NCI-H2171 treated with DMSO at 0.1 percent for 48 hours (cell line): ENCODE measurements at regions not wholly inside any gene's neighbourhood (a gene's known extent, or its start where the extent isn't known, plus 50 kb on each side); places are given as distances from the start of the nearest gene placed in this dataset.
"Not testable (repeated sequence)": the region's sequence is repeated elsewhere in the genome, so short reads cannot be mapped to it uniquely, and the experiment has no call there.

Source experiments
- DNase-seq: peaks from one replicate; lab custom pipeline; 2025; lab: John Stamatoyannopoulos, UW

DNA sequence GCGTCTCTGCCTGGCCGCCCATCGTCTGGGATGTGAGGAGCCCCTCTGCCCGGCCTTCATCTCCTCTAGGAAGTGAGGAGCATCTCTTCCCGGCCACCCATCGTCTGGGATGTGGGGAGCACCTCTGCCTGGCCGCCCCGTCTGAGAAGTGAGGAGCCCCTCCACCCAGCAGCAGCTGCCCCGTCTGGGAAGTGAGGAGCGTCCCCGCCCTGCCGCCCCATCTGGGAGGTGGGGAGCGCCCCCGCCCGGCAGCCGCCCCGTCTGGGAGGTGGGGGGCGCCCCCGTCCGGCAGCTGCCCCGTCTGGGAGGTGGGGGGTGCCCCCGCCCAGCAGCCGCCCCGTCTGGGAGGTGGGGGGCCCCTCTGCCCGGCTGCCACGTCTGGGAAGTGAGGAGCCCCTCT is 153.7 kb upstream of the MYRIP start:
- not testable (repeated sequence) for DNase-seq

DNA sequence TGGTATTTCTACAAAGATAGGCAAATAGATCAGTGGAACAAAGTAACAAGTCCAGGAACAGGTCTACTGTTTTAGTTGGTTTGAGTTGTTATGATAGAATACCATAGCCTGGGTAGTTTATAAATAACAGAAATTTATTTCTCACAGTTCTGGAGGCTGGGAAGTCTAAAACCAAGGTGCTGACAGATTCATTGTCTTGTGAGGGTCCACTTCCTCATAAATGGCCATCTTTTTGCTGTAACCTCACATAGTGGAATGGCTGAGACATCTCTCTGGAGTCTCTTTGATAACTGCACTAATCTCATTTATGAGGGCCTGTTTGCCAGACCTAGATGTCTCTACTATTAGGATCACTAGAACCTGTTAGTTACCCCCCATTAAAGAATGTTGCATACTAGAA is 152.3 kb upstream of the MYRIP start:
- no peak for DNase-seq

DNA sequence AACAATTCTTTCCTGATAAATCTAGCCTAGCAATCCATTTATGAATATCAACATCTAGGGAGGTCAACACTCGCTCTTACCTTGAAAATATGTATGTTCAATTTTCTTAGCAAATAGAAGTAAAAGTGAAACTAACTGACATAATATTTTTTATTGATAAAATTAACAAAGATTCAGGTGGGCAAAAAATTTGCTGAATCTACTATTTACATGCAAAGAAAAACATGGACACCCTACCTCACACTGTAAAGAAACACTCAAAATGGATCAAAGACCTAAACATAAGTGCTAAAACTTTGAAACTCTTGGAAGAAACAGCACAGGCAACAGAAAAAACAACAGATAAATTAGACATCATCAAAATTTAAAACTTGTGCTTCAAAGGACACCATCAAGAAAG is 151.6 kb upstream of the MYRIP start:
- DNase-seq, result no peak

DNA sequence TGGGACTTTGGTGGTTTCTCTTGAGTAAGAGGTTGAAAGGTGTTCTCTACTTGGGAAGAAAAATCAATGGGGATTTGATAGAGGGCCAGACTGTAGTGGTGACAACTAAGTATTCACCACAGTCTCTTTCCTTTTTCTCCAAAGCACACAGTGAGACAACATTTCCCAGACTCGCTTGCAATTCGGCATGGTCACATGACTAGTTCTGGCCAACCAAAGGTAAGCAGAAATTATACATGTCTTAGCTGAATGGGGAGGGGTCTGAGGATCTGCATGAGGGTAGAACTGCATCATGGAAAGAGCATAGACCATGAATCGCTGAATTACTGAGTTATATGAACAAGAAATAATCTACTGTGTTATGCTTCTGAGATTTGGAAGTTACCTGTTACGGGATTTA is 144.5 kb upstream of the MYRIP start:
- DNase-seq, result no peak

DNA sequence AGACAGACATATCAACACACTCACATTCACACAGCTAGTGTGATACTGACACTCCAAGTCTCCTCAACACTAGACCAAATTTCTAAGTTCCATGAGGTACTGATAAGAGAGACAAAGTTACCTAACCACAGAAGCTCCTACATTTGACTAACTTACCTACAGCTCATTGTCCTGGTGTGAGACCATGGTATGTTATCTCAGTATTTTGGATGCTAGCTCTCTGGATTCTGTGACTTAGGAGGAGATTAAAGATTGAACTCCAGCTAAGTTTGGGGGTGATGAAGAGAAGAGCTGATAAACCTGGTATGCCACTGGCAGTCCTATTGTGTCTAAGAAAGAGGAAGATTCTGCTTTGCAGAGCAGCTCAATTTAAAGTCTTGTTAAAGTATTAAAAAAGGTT is 144.0 kb upstream of the MYRIP start:
- no peak for DNase-seq

DNA sequence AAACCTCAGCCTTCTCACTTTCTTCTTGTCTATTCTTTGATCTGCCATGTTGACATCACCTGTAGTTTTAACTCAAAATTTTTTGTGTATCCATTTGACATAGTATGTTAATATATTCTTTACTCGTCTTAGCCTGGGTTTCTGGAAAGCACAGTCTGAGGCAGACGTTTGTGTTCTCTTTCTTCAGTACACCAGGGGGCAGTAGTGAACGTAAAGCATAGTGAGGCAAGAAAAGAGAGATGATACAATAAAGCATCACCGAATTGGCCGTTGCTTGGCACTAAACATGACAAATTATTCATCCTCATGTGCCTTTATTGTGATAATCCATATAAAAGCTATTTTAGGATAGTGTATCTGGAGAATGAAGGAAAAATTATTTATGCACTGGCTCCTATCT is 141.0 kb upstream of the MYRIP start:
- peak; percentile 25 for DNase-seq

DNA sequence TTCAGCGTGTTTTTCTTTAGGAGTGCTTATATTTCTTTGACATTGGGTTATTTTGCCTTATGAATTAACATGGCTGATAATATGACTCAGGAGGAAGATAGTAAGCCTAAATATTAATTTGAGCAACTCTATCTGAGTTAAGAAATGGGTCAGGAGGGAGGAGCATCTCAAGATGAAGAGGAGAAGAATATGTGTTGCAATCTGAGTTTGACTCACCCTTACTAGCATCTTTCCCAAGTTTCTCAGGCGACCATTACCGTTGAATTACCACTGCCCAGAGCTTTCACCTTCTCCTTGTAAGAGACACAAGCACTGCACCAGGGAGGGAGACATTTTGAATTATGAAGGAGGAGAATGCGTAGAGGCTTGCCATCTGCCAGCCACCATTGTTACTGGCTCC is 138.3 kb upstream of the MYRIP start:
- DNase-seq, result no peak

DNA sequence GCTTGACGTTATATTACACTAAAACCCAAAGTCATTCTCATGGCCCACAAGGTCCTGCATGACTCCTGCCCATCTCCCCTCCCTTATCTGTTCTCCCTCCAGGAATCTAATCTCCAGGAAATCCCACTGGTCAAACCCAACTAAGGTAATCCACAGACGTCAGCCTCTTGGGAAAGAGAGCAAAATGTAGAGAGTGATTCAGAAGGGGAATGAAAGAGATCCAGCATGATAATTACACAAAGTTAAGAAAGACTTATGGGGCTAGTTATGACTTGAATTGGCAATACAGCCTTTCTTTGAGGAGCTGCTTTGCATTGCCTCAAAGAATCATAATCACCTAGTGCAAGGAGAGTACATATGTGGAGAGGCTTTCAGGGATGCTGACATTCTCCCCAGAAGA is 137.8 kb upstream of the MYRIP start:
- DNase-seq, result no peak

DNA sequence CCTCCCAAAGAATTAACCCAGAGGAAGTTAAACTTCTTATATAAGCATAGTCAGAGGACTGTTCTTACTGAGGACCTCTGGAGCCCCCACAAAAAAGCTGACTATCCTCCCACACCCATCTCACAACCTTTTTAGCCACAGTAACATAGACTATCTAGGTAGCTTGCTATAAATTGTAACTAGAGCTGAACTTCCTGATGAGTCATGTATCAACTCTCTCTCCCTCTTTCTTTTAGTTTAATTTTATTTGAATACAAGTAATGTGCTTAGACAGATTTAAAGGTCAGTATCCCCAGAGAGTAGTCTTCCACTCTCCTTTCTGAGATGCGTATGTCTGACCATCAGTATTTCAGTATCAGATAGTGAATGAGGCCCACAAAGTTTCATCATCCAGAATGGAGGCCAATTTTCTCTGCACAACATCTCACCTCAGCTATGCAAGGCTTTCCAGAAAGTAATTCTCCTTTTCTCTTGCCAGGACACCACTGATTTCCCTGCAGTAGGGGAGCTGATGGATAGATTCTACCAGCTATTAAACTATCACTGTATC is 104.0 kb upstream of the MYRIP start:
- DNase-seq, result no peak

DNA sequence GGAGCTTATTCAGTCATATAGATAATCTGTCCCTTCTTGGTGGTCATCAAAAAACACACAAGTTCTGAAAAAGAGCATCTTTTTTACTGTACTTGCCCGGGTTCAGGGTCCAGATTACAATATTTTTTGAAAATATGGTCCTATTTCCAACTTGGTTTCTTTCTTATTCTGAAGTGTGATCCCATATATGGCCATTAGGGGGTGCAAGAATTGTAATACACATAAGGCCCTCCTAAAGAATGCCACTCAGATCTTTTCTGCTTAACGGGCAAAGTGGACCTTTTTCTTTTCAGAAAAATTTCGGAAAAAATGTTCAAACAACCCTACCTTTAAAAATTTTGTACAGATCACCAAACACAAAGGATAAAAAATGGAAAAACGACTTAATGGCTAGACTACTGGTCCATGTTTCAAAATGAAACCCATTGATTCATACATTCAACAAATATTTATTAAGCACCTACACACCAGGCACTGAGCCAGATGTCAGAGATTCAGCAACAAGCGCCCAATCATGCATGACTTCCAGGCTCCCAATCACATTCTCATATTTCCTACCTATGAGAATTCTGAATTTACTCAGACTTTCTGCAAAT is 102.0 kb upstream of the MYRIP start:
- peak; percentile 51 for DNase-seq

DNA sequence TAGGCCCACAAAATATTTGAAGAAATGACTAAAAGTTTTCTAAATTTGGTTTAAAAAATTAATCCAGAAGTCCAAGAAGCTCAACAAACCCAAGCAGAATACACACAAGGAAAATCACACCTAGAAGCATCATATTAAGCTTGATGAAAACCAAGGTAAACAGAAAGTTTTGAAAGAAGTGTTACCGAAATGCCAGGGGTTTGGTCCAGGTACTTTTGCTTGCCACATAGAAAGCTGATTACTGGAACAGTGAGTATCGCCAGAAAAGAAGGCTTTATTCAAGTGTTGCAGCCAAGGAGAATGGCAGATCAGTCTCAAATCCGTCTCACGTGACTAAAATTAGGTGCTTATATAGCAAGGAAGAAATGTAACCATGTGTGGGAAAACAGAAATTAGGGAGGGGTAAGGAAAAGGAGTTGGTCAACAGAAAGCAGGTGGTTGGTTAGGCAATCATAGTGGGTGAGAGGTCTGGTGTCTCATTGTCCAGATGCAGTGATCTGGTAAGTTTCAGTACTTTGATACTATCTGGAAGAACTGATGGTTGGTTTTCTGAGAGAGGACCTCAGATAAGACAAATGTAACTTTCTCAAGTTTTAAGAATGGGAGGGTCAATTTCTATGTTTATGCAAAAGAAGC is 96.9 kb upstream of the MYRIP start:
- DNase-seq, result no peak

DNA sequence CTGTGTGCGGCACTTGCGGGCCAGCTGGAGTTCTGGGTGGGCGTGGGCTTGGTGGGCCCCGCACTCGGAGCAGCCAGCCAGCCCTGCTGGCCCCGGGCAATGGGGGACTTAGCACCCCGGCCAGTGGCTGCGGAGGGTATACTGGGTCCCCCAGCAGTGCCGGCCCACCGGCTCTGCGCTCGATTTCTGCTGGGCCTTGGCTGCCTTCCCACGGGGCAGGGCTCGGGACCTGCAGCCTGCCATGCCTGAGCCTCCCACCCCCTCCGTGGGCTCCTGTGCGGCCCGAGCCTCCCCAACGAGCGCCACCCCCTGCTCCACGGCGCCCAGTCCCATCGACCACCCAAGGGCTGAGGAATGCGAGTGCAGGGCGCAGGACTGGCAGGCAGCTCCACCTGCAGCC is 96.1 kb upstream of the MYRIP start:
- DNase-seq, result not testable (repeated sequence)

DNA sequence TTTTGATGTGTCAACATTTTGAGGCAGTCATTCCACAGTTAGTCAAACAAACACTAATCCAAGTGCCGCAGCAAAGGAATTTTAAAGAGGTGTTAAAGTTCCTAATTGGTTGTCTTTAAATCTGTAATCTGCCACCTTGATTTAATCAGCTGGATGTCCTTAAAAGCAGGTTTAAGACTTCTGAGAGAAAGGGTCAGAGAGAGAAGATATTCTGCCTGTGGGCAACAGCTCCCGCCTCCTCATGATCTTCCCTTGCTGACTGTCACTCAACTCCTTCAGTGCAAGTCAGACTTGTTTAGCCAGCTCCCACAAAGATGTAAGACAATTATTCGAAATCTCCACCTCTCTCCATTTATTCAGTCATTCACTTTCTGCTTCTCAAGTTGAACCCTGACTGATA is 92.6 kb upstream of the MYRIP start:
- no peak for DNase-seq

DNA sequence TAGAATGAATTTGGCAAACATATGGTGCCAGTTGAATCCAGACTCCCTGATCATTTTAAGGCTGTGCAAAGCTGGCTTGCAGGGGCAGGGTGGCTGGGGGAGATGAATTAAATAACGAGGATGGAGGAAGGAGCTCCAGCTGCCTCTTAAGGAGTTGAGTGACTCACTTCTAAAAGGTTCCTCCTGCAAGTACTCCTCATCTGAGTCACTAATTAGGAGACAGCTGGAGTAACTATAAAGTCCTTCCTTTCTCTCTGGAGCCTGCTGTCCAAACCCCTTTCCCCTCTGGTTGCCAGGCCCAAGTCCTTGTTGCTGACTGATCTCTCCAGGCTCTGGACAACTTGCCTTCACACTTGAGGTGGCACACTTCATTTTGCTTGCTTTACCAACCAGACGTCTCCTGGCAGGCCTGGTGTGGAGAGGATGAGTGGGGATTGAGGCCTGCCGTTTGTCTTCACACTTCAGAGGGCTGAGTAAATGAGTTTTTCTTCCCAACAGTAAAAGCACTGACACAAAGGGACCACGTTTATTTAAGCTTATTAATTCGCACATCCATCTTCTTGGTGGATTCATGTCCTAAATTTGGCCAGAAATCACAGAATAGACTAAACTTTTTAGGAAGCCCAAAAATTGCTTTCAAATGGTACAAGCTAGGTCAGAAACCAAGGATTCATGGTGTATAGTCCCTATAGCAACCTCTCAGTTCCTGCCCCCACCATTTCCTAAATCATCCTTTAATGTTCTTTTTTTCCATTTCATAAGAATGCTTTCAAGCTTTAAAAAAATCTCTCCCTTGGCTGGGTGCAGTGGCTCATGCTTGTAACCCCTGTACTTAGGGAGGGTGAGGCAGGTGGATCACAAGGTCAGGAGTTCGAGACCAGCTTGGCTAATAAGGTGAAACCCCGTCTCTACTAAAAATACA is 90.5 kb upstream of the MYRIP start:
- peak; percentile 18 for DNase-seq

DNA sequence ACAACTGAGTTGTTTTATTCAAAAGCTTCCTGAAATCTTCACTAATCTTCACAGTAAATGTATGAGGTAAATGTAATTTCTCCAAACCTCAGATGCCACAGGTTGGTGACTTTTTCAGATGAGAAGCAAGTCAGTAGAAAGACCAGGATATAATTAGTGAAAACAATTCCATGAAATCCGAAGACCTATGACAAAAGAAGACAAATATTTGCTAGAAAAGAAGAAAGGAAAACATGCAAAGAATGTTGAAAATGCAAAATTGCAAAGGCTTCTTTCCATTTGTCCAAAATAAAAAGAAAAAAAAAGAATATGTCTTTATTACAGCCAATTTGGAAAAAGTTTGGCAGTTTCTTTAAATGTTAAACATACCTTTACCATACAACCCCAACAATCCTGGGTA is 88.3 kb upstream of the MYRIP start:
- DNase-seq, result no peak

DNA sequence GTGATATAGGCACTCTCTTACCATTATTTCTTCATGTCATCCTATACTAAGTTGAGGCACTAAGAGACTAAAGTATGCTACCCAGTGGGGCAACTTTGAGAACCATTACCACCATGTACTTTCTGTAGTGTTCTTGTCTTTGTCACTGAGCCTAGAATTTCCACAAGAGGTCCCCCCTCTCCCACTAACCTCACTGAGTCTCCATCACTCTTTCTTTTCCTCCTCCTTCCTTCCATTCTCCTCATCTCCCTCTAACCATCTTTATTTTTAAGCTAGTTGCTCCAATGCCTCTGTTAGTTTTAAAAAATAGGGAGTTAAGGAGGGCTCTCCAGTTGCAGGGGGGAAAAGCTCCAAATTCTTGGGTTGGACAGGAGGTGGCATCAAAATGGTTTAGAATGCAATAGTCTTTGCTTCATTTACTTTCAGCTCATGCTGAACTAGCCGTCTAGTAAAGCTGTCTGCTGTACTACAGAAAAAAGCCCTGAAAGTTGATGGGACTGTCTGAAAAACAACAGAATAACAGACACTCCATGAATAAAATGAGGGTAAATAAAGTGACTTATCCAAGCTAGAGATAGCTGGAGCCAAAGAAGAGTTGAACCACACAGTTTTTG is 85.1 kb upstream of the MYRIP start:
- no peak for DNase-seq

DNA sequence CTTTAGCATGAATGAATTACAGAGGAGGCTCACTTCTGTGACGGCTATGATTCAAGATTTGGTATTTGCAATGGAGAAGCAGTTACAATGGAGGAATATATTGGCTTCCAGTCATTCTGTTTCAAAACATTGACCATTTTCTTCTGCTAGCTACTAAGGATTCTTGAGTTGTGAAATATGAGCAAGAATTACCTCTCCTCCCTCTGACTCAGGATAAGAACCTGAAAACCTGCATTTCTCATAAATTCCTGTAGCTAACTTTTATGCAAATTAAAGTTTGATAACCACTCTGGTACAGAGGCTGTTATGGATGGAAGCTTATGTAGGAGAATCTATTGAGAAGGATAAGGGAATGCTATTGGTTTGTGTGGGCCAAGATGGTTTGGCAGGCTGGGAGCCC is 84.1 kb upstream of the MYRIP start:
- no peak for DNase-seq

DNA sequence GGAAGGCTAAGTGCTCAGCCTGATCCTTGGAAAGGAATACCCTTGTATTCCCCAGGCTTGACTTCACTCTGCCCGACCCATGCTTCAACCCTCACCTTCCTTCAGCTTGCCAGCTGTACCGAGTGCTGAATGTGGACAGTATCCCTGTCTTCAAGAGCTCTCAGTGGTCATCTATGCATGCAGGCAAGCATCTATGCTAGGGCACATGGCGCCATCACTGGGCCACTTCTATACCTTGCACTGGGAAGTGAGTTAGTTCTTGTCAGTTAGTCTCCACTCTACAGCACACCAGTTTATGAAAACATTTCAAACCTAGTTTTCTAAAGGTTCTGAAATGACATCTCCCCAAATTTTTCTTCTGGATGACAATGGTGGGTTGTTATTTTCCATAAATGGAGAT is 82.0 kb upstream of the MYRIP start:
- no peak for DNase-seq

DNA sequence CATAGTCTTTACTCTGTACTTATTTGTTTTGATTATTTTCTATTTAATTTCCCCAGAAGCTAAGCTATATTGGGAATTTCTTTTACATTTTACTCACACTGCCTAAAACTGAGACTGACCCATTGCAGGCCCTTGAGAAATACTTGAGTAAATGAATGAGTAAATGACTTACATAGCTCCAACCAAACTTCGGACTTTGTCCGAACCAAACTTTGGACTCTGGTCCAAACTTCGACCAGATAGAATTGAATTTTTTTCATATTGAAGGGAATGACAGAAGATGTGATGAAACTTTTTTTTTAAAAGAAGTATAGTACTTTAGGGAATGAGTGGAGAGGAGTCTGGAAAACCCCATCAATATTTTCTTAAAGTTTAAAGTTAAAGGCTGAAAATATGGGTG is 75.6 kb upstream of the MYRIP start:
- DNase-seq, result no peak

DNA sequence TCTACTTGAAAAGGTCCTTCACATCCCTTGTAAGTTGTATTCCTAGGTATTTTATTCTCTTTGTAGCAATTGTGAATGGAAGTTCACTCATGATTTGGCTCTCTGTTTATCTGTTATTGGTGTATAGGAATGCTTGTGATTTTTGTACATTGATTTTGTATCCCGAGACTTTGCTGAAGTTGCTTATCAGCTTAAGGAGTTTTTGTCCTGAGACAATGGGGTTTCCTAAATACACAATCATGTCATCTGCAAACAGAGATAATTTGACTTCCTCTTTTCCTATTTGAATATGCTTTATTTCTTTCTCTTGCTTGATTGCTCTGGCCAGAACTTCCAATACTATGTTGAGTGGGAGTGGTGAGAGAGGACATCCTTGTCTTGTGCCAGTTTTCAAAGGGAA is 69.8 kb upstream of the MYRIP start:
- not testable (repeated sequence) for DNase-seq

DNA sequence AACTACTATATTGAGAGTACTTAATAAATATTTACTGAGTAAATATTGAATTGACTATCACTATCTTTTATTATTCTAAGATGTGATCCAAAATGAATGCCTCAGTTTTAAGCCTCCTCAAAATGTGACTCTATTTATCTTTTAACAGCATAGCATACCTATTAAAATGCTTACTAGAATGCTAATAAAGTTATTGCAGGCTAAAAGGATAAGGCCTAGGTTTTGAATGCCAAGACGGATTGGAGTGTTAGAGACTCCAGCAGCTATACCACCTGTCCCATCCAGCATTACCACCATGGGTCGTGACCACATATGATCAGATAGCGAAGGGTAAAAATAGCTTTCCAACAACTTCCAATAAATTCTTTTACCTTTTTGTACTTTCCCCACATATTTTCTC is 64.7 kb upstream of the MYRIP start:
- no peak for DNase-seq

DNA sequence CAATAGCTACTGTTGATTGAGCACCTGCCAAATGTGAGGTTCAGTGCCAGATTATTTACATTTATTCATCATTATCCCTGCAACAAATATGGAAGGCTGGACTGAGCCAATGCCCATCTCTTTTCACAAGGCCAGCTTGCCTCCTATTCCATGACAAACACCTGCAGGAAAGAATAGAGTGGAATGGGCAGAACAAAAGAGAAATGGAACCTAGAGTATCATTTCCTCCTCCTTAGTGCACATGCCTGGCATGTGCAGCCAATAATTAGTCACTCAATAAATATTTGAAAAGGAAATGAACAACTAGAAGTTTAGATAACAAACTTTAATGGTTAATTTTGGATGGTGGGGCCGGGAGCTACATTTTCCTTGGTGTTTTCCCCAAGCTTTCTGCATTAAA is 61.4 kb upstream of the MYRIP start:
- no peak for DNase-seq

DNA sequence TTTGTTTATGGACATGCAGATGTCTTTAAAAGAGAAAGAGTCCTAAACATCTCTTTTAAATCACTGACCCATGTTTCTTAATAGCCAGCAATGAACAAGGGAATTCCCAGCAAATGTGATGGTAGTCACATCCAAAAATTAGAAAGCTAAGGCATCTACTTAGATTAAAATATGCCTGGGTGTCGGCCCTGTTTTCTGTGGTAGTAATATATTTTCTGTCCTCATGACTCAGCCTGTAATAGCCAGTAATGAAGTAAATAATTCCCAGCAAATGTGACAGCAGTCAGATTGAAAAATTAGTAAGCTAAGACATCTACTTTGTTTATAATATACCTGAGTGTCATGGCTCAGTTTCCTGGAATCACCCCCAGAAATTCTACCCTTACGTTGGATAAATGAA is 60.6 kb upstream of the MYRIP start:
- no peak for DNase-seq
